HG03060 (cell line): ENCODE measurements at regions not wholly inside any gene's neighbourhood (a gene's known extent, or its start where the extent isn't known, plus 50 kb on each side); places are given as distances from the start of the nearest gene placed in this dataset.
"Not testable (repeated sequence)": the region's sequence is repeated elsewhere in the genome, so short reads cannot be mapped to it uniquely, and the experiment has no call there.

Source experiments
- ATAC-seq: cut with Tn5 transposase; IDR thresholded peaks from one replicate; pipeline ENCODE4 v1.9.1; 2021; ENCODE audit warnings: low read depth, moderate number of reproducible peaks; ENCODE audit not compliant: unreplicated experiment

DNA sequence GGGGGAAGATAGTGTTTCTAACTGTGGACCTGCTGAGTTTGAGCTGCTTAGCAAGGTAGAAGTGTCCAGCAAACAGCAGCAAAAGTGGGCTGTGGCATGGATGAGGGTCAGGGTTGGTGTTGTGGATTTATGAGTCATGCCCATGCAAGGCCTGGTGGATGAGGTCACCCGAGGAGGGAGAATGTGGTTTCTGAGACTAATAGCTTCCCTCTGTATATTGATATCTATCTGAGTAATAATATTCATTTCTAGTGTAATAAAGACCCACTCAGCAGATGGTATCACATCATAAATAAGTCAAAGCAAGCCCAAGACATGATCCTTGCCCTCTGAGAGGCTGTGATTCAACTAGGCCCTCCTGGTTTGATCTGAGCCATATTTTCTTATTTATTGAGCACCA, 597.8 kb upstream of the CLINT1 start:
- ATAC-seq, result no peak

DNA sequence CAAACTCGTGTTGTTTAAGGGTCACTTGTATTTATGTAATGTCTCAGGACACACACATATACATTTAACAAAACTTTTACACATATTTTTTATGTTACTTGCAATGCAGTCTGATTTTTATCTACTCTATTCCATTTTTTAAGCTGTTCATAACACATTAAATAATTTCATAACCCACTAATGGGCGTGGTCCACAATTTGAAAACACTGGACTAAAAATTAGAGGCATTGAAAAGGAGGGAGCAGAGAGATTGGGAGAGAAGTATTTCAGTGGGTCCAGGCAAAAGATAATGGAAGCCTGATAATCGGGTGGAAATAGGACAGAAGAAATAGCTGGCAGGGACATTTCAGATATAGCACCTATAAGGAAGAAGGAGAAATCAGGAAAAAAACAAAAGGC, 597.3 kb upstream of the CLINT1 start:
- ATAC-seq, result no peak

DNA sequence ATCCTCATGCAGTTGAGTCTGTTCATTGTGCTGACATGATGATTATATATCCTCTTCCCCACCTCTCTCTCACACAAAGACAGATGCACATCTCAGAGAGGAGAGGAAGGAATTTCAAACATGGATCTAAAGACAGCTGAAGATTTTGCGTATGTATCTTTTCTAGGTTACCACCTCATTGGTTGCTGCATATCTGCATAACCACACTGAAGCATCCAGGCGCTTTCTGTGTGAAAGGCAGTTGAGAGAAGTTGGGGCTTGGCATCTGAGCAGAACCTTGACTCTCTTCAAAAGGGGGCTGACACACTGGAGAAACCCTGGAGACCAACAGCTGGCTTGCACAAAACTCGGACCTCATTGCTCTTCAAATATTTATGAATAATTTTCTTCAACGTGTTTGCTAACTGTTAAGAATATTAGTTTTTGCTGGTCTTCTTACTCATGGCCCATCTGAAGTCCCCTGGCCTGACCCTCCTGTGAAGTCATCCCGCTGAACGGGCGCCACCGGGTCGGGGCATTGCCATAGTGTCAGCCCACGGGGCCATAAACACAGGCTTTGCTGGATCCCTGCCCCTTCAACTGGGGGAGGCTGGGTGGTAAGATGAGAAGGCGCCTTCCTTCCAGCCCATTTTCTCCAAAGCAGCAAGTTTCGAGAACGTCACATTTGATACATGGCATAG, 593.2 kb upstream of the CLINT1 start:
- no peak for ATAC-seq

DNA sequence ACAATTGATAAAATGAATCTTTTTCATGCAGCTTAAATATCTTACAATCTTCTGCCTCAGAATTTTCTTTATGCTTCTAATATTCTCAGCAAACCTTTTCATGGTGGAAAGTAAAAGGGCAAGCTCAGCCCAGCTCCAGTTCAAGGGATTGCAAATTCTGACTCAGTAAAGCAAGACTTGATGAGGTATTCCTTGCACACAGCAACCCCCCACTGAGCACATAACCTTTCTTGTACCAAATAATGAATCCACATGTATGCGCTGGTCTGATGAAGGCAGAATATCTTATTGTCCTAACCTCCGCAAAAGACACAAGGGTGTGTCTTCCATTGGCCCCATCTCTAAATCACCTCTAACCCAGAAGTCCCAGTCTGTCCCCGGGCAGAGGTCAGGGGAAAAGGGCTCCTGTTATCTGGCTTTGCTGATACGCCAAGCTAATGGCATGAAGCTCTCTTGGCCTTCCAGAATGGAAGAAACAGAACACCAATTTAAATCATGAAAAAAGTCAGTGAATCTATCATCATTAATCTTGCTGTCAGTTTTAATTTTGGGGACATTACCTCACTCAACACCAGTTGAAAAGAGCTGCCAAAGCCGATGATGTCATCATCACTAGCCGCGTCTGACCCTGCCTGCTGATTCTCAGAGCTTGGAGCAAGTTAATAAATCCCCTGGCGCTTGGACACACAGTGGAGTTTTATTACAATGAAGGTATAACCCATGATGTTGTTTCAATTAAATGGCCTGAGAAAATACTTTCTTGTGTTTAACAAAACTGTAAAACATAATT, 592.5 kb upstream of the CLINT1 start:
- ATAC-seq, result no peak

DNA sequence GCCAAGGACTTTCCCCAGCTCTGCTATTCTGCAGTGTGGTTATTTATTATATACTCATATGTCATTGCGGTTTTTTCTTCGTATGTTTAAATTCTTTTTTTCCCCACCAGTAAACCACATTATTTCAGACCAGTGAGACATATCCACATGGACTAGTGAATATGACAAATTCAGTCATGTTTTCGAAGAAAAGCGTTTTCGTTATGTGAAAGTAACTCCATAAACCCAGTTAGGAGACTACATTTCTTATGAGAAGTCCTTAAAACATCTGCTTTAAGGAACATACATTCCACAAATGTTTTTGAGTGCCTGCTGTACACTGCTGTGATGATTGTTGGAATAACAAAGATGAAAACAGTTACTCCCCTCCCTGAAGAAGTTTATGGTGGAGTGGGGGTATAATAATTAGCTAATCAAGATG, 591.8 kb upstream of the CLINT1 start:
- no peak for ATAC-seq

DNA sequence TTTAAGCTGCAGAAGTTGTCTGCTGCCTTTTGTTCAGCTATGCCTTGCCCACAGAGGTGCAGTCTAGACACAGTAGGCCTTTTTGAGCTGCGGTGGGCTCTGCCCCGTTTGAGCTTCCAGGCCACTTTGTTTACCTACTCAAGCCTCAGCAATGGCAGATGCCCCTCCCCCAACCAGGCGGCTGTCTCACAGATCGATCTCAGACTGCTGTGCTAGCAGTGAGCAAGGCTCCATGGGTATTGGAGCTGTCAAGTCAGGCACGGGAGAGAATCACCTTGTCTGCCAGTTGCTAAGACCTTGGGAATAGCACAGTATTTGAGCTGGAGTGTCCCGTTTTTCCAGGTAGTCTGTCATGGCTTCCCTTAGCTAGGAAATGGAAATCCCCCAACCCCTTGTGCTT, 587.8 kb upstream of the CLINT1 start:
- not testable (repeated sequence) for ATAC-seq

DNA sequence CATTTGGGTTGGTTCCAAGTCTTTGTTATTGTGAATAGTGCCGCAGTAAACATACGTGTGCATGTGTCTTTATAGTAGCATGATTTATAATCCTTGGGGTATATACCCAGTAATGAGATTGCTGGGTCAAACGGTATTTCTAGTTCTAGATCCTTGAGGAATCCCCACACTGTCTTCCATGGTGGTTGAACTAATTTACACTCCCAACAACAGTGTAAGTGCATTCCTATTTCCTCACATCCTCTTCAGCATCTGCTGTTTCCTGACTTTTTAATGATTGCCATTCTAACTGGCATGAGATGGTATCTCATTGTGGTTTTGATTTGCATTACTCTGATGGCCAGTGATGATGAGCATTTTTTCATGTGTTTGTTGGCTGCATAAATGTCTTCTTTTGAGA, 580.3 kb upstream of the CLINT1 start:
- not testable (repeated sequence) for ATAC-seq

DNA sequence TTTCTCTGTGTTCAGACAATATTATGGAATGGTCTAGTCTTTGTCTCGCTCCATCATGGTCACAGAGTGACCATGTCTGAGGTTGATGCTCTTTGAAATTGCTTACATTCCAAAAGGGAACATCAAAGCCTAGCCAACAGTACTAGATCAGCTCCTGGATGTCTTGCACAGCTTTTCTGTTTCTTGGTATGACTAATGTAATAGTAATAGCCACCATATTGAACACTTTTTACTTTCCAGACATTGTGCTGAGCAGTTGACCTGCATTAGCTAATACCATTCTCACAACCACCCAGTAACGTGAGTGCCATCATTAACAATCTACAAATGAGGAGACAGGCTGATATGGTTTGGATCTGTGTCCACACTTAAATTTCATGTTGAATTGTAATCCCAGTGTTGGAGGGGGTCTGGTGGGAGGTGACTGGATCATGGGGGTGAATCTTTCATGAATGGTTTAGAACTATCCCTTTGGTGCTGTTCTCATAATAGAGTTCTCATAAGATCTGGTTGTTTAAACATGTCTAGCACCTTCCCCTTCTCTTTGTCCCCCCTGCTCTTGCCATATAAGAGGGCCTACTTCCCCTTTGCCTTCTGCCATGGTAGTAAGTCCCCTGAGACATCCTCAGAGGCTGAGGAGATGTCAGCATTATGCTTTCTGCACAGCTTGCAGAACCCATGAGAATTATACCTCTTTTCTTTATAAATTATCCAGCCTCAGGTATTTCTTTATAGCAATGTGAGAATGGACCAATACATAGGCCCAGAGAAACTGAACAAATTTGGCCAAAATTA, 577.5 kb upstream of the CLINT1 start:
- ATAC-seq, result no peak

DNA sequence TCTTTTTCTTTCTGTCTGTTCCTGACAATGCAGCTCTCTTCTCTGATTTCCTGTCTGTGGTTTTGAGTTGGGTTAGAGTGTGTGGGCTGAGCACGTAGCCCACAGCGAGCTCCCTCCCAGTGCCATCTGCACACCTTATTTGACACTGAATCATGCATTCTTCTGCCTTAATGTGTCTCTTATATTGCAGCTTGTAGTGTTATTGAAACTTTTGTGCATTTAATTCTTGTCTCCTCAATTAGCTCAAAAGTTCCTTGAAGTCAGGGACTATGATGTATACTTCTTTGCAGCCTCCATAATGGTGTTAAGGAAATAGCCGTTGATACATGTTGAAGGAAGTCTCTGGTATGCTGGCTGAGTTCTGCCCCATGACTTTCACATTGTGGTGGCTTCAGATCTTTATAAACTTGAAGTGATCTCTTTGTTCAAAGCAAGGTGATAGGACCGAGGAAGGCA, 576.2 kb upstream of the CLINT1 start:
- ATAC-seq, result peak; percentile 58

DNA sequence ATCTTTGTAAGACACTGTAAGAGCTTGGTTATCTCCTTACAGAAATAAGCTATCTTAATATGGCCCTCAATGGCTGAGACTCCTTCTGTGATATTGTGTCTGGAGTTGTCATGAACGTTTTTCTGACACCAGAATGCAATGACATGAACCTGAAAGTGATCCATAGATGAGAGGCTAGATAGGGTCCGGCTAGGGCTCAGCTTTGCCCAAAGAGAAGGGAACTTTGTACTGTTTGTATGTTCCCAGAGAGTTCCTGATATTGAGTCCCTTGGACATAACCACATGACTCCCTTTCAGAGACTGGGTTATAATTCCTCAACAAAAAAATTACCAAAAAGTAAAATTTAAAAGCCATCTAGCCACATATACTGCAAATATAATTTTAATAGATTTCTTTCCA, 575.8 kb upstream of the CLINT1 start:
- peak; percentile 5 for ATAC-seq

DNA sequence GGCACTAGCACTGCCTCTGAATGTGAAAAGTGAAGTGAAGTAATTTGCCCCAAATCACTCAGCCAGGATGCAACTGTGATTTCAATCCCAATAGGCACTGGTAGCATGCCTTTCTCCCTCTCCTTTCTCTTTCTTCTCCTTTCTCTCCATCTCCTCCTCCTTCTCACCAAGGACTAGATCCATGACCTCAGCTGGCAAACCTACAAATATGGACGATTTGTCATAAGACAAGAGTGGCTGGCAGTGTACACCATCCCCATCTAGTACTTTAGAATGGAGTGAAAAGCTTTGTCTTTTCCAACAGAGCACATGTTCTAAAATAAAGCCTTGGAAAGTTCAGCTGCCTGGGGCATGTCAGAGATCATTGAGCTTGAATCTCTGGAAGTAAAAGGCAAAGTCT, 574.7 kb upstream of the CLINT1 start:
- ATAC-seq, result no peak

DNA sequence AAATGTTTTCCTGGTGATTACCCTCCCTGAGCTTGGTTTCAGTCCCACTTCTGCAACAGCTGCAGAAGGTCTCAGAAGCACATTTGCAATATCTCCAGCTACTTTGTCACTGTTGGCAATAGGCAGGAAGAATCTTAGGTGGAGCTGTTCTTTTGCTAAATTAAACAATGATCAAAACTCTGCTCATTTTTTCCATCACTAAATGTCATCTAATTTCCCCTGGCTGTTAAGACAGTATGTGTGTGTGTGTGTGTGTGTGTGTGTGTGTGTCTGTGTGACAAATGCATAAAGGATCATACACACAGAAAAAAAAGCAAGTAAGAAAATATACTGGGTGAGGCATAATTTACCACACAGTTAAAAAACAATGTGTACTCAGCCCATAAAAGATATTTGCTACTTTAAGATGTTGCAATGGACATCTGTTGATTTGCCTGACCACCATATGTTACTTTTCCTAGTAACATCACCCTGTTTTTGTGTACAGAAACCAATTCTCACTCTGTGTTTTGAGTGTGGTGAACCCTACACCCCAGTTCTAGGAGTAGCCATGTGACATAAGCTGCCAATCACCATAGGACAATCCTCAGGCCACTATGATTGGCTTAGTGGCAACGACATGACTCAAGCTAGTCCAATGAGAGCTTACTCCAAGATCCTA, 572.6 kb upstream of the CLINT1 start:
- ATAC-seq, result no peak

DNA sequence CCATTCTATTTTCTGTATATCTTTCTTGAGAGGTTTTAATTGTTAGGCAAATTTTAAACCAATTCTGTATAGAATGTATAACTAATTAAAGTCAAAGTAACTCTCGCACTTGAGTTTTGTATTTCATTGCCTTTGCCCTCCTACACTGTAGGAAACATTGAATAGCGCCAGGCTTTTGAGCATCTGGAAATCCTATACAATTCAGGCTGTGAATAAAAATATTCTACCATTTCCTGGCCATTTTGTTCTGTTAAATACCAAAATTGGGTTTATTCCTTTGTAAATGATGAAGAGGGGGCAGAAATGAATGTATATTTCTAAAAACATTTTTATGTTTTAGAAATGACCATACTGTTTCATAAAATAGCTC, 571.8 kb upstream of the CLINT1 start:
- no peak for ATAC-seq

DNA sequence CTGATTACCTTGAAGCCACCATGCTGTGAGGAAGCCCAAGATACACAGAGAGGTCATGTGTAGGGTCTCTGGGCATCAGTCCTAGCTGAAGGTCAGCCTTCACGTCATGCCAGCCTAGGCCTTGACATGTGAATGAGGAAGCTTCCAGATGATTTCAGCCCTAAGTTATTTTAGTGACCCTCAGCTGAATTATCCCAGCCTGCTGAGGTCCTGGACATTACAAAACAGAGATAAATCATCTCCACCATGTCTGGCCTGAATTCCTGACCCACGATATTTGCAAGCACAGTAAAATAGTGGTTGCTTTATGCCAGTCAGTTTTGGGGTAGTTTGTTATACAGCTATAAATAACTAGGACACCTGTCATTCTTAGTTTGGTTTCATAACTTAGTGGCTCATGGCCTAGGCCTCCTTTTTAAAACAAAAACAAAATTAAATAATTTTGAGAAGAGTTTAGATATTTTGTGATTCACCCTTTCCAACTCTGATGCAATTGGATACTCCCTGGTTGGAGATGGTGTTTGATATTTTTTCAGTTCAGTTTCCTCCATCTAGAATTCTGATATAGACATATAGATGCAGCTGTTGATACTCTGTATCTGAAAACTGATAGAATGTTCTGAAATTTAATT, 571.3 kb upstream of the CLINT1 start:
- ATAC-seq, result no peak

DNA sequence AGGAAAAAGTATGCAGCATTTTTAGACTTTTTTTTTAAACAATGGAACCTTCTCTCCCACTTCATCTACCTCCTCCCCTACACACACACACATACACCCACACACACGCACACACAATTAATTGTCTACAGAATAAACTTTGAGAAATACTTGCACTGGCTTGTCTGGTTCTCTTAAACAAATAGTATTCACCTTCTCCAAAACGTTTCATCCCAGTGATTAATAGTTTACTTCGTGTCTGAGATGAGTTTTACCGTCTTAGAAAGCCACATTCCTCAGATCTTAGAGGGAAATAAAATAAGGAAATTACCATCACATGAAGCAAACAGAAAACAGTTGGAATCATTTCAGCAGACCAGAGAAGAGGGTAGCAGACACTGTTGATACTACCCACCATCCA, 570.6 kb upstream of the CLINT1 start:
- ATAC-seq, result no peak

DNA sequence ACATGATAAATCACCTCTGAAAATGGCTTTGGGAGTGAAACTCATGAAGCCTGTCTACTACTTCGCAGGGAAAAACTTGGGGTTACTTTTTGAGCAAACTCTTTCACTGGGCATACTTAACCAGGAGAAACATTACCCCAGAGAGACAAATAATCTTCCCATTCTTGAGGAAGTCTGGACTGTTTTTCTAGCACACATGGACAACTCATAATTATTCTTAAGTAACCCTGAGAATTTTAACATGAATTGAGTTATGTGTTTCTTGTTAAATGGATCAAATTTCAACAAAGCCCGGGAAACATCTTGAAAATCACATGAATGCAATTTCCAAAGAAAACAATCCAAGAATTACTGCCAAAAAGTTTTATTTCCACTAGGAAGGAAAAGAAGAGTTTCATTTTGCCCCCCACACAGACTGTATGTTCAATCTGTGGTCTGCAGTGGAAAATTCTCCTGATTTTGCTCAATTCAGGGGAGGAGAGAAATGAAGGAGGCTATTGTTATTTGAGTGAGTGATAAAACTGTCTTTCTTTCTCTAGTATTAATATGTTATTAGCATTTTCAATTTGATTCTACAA, 564.8 kb upstream of the CLINT1 start:
- no peak for ATAC-seq

DNA sequence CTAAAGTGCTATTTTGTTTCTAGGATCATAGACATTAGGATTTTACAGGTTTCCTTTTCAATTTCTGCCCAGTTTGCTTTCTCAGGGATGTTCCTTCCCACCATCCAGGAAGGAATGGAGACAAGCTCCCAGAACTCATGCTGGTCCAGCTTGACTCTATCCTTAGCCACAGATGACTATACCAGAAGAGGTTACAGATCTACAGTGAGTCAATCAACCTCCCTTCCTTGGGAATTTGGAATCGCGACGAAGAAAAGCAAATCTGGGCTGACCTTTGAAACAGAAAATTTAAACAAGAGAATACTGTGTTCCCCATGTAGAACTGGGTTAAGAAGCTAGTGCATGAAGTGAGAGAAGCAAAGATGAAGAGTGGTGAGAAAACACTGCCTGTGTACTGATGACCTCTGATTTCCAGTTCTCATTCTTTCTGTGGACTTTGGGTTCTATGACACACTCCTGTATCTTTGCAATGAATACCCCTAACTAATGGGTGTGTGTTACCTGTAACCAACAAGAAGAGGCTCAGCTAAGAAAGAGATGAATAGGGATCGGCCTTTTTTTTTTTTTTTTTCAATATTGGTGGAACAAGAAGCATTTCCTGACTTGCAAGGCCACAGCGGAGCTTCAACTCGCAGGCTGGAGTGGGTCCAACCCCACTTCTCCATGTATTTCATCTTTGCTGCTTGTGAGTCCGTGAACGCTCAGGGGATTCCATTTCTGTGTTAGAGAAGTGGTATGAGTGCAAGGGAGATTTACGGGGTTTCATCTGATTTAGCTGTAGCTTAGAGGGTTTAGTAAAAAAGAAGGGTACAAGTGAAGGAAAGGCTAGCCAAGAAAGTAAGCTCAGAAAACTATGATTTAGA, 563.9 kb upstream of the CLINT1 start:
- ATAC-seq, result no peak

DNA sequence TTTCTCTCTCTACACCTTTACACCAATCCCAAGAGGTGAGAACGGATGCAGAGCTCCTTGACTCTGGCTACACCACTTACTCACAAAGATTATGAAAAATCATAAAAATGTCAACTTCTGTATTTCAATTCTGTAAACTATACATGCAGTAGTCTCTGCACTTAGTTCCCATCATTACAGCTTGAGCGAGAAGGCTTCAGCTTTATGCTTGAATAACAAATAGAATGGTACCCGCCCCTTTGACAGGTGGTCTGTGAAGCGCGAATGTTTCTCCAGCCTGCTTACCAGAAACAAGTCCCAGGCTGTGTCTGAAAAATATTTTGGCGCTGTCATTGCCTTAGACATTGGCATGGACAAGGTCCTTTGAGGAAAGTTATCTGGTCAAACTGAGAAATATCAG, 562.4 kb upstream of the CLINT1 start:
- no peak for ATAC-seq

DNA sequence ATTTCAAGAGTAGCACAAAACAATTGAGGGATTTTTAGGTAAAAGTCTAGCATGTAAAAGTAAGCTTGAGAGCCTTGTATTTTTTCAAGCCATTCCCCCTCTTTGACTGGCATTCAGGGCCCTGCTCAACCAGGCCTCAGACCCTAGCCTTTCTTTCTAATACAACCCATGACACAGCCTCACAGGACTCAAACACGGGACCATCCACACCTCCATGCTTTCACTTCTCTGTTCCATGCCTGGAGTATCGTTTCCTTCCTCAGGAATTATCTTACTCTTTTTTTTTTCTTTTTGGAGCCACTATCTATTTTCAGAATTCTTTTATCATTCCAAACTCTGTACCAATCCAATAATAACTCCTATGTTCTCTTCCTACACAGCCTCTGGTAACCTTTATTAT, 560.2 kb upstream of the CLINT1 start:
- no peak for ATAC-seq
